T-helper 9 cell (primary cell): ENCODE measurements at regions not wholly inside any gene's neighbourhood (a gene's known extent, or its start where the extent isn't known, plus 50 kb on each side); places are given as distances from the start of the nearest gene placed in this dataset.
"Not testable (repeated sequence)": the region's sequence is repeated elsewhere in the genome, so short reads cannot be mapped to it uniquely, and the experiment has no call there.

ENCODE experiments used
- DNase-seq: peaks from one replicate; pipeline ENCODE4 v3.0.0-alpha.2; 2020

DNA sequence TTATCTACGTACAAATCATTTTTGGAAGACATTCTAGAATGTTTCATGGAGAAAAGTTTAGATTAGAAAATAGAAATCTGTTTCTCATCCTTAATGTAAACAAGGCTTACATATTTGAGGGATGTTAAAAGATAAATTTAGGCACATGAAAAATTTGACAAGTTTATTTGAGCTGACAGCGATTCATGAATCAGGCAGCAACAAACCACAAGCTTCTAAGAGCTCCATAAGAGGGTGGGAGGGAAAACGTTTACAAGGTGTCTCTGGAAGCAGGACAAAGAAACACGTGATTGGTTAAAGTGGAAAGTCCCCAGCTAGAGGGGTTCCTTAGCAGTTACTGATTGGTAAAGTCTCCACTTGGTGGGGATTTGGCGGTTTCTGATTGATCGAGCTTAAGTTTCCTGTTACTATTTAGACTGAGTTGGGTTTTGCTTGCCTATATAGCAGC is 228.9 kb upstream of the PITRM1 start:
- no peak for DNase-seq

GRCh38 chr10:3400348-3400747 is 227.8 kb upstream of the PITRM1 start:
- no peak for DNase-seq

GRCh38 chr10:3399756-3400155 is 227.2 kb upstream of the PITRM1 start:
- DNase-seq: no peak

DNA sequence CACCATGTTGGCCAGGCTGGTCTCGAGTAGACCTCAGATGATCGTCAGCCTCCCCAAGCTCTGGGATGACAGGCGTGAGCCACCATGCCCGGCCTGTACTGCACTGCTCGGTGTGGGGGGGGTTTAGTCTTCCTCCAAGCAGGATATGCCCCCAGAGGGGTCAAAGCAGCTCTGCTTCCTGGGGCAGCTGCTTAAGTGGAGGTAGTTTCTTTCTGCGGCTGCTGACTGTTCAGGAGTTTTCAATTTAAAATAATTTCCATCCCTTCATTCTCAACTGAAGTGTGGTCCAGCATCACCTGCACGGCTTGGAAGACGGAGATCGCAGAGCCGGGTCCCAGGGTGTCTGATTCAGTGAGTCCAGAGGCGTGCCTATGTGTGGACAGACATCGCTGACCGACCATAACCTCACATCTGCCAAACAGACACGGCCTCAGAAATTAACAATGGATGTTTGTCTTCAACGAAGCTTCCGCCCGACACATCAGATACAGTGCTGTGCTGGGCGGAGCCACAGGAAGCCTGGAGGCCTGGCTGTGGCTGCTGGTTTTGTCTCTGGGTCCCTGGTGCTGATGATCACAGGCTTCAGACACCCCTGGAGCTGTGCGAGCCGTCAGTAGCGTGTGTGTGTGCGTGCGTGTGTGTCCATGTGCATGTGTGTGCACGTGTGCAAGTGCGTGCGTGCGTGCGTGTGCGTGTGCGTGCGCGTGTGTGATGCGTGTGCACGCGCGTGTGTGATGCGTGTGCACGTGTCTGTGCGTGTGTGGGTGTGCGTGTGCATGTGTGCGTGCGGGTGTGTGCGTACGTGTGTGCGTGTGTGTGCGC is 226.5 kb upstream of the PITRM1 start:
- no peak for DNase-seq

DNA sequence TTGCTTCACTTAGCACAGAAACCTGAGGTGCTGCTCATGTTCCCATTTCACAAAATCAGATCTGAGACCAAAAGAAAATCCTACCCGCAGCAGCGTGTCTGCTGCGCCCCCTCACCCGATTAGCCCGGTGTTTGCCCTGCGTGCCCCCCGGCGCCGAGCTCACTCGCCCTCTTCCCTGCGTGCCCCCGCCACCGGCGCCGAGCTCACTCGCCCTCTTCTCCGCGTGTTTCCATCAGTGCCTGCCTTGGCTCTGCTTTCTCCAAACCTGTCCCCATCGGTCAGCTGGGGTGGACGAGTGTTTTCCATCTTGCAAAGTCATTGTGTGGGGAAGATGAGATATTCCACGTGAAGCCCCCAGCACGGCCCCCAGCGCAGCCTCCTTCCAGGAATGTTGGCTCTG is 225.3 kb upstream of the PITRM1 start:
- no peak for DNase-seq

- no peak for DNase-seq
These were observed 224.6 kb upstream of the PITRM1 start for GRCh38 chr10:3397231-3397630.

DNA sequence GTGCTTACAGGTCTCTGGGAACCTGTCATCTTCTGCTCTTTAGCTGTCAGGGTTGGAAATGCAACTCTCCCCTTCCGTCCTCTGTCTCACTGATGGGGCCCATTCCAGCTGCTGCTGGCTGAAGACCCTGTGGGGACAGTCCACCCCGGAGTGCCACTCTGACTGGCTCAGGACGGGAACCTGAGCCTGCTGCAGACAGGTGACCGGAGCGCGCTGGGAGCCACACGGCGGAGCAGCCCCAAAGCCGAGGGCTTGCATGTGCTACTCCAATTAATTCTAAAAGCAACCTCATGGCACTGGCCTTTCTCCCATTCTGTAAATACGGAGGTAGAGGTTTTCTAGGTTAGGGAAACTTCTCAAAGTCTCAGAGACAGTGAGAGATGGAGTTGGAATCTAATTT is 223.5 kb upstream of the PITRM1 start:
- no peak for DNase-seq

- DNase-seq: no peak
These were observed 222.9 kb upstream of the PITRM1 start for GRCh38 chr10:3395458-3395861.

DNA sequence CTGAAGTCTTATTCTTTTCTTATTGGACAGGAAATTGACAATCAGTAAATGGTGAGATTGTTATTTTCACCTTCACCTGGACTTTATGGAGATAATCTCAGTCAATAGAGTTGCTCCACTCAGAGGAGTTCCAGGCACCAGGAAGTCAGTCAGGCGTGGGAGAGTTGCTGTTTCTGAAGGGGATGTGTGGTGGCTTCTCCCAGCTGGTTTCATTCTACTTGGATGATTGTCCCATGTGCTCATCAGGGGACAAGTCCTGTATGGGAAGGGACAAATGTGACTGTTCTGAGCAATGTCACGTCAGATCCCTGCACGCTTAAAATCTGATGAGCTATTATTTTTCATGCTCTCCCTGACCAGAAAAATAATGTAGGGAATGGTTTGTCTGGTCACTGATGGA is 222.5 kb upstream of the PITRM1 start:
- DNase-seq: no peak

GRCh38 chr10:3393958-3394357 is 221.4 kb upstream of the PITRM1 start:
- no peak for DNase-seq

DNA sequence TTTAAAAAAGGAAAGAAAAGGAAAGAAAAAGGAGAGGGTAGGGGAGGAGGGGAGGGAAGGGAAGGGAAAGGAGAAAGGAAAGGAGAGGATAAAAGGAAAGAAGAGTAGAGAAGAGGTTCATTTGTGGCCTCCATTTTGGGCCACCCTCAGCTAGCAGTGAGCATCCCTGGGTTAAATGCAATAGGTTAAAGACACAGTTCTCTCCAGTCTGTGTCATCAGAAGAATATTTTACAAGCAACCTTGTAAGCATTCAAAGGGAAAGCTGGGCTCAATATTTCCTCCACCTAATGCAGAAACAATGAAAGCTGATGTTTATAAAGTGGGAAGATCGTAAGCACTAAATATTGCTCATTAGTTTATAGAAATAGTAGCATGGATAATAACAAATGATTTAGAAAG is 219.1 kb upstream of the PITRM1 start:
- no peak for DNase-seq

DNA sequence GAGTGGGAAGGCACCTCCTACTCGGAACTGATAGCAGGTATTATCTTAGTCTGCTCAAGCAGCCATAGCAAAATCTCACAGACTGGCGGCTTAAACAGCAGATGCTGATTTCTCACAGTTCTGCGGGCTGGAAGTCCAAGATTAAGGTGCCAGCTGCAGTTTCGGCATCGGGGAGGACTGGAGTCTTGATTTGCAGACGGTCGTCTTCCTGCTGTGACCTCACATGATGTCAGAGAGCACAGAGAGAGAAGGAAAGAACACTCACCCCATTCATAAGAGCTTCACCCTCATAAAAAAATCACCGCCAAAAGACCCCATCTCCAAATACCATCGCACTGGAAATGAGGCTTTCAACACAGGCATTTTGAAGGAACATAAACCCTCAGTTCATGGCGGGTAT is 216.5 kb upstream of the PITRM1 start:
- no peak for DNase-seq

GRCh38 chr10:3385487-3385886 is 212.9 kb upstream of the PITRM1 start:
- DNase-seq: no peak

GRCh38 chr10:3382092-3382491 is 209.5 kb upstream of the PITRM1 start:
- no peak for DNase-seq

GRCh38 chr10:3380406-3381050 is 207.9 kb upstream of the PITRM1 start:
- no peak for DNase-seq

DNA sequence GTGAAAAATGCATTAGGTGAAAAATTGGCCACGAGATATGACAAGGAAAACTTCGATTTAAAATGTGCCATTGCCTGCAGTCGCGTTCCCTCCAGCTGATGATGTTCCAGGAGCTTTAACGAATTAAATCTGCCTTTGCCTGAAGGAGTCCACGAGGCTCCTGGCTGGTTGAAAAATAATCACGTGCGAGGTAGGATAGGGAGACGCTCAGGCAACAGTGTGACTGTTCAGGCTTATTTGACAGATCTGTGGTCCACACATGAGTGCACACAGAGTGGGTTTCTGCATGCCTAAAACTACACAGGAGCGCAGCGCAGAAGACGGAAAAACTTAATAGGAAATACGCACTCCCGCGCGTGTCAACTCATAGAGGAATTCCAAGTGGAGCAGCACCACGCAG is 204.0 kb upstream of the PITRM1 start:
- DNase-seq: no peak

- DNase-seq: no peak
These were observed 202.9 kb upstream of the PITRM1 start for GRCh38 chr10:3375505-3375904.

GRCh38 chr10:3374914-3375313 is 202.3 kb upstream of the PITRM1 start:
- DNase-seq: no peak

DNA sequence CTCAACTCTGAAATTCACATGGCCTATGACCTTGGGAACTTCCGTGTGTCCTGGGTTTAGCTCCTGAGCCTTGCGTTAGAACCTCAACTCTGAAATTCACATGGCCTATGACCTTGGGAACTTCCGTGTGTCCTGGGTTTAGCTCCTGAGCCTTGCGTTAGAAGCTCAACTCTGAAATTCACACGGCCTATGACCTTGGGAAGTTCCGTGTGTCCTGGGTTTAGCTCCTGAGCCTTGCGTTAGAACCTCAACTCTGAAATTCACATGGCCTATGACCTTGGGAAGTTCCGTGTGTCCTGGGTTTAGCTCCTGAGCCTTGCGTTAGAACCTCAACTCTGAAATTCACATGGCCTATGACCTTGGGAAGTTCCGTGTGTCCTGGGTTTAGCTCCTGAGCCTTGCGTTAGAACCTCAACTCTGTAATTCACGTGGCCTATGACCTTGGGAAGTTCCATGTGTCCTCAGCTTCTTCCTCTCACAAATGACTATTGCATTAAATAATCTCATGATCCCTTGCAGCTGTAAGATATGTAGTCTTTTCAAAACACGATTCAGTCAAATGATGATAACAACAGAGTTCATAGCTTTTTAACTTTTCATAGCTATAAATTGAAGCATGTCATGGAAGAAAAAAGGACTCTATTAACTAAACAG is 200.9 kb upstream of the PITRM1 start:
- not testable (repeated sequence) for DNase-seq

GRCh38 chr10:3372281-3372680 is 199.7 kb upstream of the PITRM1 start:
- no peak for DNase-seq

DNA sequence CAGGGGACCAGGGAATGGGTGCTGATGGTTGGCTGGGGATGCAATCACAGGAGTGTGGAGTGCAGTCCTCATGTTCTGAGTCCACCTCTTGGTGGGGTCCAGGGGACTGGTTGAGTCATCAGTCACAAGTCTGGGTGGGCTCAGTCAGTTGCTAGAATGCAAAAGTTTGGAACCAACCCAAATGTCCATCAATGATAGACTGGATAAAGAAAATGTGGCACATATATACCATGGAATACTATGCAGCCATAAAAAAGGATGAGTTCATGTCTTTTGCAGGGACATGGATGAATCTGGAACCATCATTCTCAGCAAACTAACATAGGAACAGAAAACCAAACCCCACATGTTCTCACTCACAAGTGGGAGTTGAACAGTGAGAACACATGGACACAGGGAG is 199.0 kb upstream of the PITRM1 start:
- not testable (repeated sequence) for DNase-seq

GRCh38 chr10:3366735-3367405 is 194.3 kb upstream of the PITRM1 start:
- DNase-seq: no peak

DNA sequence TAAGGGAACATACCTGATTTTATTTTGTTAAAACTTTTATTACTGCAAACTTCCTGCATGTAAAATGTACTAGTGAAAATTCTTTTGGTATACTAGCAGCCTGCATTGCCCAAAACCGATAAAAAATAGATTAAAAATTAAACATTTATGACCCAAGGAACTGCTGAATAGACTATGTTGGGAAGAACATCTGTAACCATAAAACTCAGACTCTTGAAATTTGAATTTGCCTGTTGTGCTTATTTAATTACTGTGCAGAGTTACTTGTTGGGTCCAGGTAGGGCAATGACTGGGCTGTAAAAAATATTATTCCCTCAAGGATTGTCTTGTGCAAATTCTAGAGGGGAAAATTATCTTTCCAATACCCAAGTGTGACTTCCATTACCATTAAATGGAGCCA is 193.5 kb upstream of the PITRM1 start:
- no peak for DNase-seq
